ENCODE measurements at regions not wholly inside any gene's neighbourhood (a gene's known extent, or its start where the extent isn't known, plus 50 kb on each side); places are given as distances from the start of the nearest gene placed in this dataset.

GRCh38 chr1:96372881-96373280, 348.7 kb upstream of the PTBP2 start:
- no peak for DNase-seq

GRCh38 chr1:96374076-96374762, 347.4 kb upstream of the PTBP2 start:
- DNase-seq = no peak

- no peak for DNase-seq
Observed at GRCh38 chr1:96376846-96377245, 344.7 kb upstream of the PTBP2 start.

- no peak for DNase-seq
Observed at GRCh38 chr1:96384611-96385010, 337.0 kb upstream of the PTBP2 start.

- DNase-seq = no peak
Observed at GRCh38 chr1:96387785-96388184, 333.8 kb upstream of the PTBP2 start.

GRCh38 chr1:96388421-96389310, 332.9 kb upstream of the PTBP2 start:
- DNase-seq = peak; percentile 78

GRCh38 chr1:96400089-96400488, 321.5 kb upstream of the PTBP2 start:
- no peak for DNase-seq

GRCh38 chr1:96409087-96409486, 312.5 kb upstream of the PTBP2 start:
- DNase-seq = no peak

- no peak for DNase-seq
Observed at GRCh38 chr1:96409689-96410088, 311.9 kb upstream of the PTBP2 start.

GRCh38 chr1:96411006-96411405, 310.6 kb upstream of the PTBP2 start:
- no peak for DNase-seq

GRCh38 chr1:96414598-96414997, 307.0 kb upstream of the PTBP2 start:
- no peak for DNase-seq

GRCh38 chr1:96416111-96416595, 305.4 kb upstream of the PTBP2 start:
- DNase-seq = peak; percentile 98

- DNase-seq = no peak
Observed at GRCh38 chr1:96416701-96417444, 304.7 kb upstream of the PTBP2 start.

- no peak for DNase-seq
Observed at GRCh38 chr1:96418969-96419368, 302.6 kb upstream of the PTBP2 start.

- no peak for DNase-seq
Observed at GRCh38 chr1:96424877-96425276, 296.7 kb upstream of the PTBP2 start.

- DNase-seq = no peak
Observed at GRCh38 chr1:96425382-96426129, 296.0 kb upstream of the PTBP2 start.

GRCh38 chr1:96427616-96428015, 294.0 kb upstream of the PTBP2 start:
- DNase-seq = no peak

- peak; percentile 7 for DNase-seq
Observed at GRCh38 chr1:96445302-96445701, 276.3 kb upstream of the PTBP2 start.

- no peak for DNase-seq
Observed at GRCh38 chr1:96464066-96464465, 257.5 kb upstream of the PTBP2 start.

GRCh38 chr1:96464522-96464921, 257.1 kb upstream of the PTBP2 start:
- DNase-seq = no peak

GRCh38 chr1:96464991-96465390, 256.6 kb upstream of the PTBP2 start:
- no peak for DNase-seq

GRCh38 chr1:96465441-96465840, 256.1 kb upstream of the PTBP2 start:
- DNase-seq = no peak
